ENCODE measurements at regions not wholly inside any gene's neighbourhood (a gene's known extent, or its start where the extent isn't known, plus 50 kb on each side); places are given as distances from the start of the nearest gene placed in this dataset.
"Not testable (repeated sequence)": the region's sequence is repeated elsewhere in the genome, so short reads cannot be mapped to it uniquely, and the experiment has no call there.

GRCh38 chr1:91095321-91095720, 73.5 kb upstream of the ZNF644 start:
- not testable (repeated sequence) for DNase-seq (ENCODE audit: low spot score)

- DNase-seq (ENCODE audit: low spot score): no peak
Measured at GRCh38 chr1:91092503-91092902, 70.7 kb upstream of the ZNF644 start.

GRCh38 chr1:91091812-91092211, 70.0 kb upstream of the ZNF644 start:
- no peak for DNase-seq (ENCODE audit: low spot score)

- DNase-seq (ENCODE audit: low spot score): no peak
Measured at GRCh38 chr1:91080650-91081049, 58.8 kb upstream of the ZNF644 start.

- DNase-seq (ENCODE audit: low spot score): no peak
Measured at GRCh38 chr1:91078859-91079258, 57.0 kb upstream of the ZNF644 start.

GRCh38 chr1:91076834-91077233, 55.0 kb upstream of the ZNF644 start:
- no peak for DNase-seq (ENCODE audit: low spot score)

- DNase-seq (ENCODE audit: low spot score): no peak
Measured at GRCh38 chr1:91075233-91076135, 53.6 kb upstream of the ZNF644 start.

GRCh38 chr1:91073299-91073698, 51.5 kb upstream of the ZNF644 start:
- no peak for DNase-seq (ENCODE audit: low spot score)

- no peak for DNase-seq (ENCODE audit: low spot score)
Measured at GRCh38 chr1:91071838-91072237, 50.0 kb upstream of the ZNF644 start.

Measured in CD4-positive, alpha-beta T cell treated with Interleukin-2 at 100 ng/mL for 4 hours (primary cell).